ENCODE measurements at regions not wholly inside any gene's neighbourhood (a gene's known extent, or its start where the extent isn't known, plus 50 kb on each side); places are given as distances from the start of the nearest gene placed in this dataset.

GRCh38 chr12:92020983-92021665 lies 124.5 kb downstream of the BTG1 start:
- Histone ChIP-seq H3K4me1 (peaks cover 0 to 9% (median 0%) of the 10 kb centered on the region in 4 donors), H3K36me3 (no peaks in the 10 kb centered on the region), H3K4me3 (no peak overlapping the region), H3K27me3 (no peaks in the 10 kb centered on the region), H3K27ac (peak overlapping the region in 1 of 4 donors; percentile 3), H3K9me3 (no peaks in the 10 kb centered on the region)
- no peak for ATAC-seq (ENCODE audit: low FRiP score in 2 of 2)
- no peak for DNase-seq
- 51 to 53% methylated on average over 6 of the region's 6 CpGs for WGBS, 2 donors
- TF ChIP-seq, protein P1, sequence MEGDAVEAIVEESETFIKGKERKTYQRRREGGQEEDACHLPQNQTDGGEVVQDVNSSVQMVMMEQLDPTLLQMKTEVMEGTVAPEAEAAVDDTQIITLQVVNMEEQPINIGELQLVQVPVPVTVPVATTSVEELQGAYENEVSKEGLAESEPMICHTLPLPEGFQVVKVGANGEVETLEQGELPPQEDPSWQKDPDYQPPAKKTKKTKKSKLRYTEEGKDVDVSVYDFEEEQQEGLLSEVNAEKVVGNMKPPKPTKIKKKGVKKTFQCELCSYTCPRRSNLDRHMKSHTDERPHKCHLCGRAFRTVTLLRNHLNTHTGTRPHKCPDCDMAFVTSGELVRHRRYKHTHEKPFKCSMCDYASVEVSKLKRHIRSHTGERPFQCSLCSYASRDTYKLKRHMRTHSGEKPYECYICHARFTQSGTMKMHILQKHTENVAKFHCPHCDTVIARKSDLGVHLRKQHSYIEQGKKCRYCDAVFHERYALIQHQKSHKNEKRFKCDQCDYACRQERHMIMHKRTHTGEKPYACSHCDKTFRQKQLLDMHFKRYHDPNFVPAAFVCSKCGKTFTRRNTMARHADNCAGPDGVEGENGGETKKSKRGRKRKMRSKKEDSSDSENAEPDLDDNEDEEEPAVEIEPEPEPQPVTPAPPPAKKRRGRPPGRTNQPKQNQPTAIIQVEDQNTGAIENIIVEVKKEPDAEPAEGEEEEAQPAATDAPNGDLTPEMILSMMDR (IDR thresholded peaks at IDR 0.05), result no peak
- no peak for TF ChIP-seq POLR2AphosphoS5 (IDR thresholded peaks at IDR 0.05)
- no peak for TF ChIP-seq POLR2A (IDR thresholded peaks at IDR 0.05)
- no peak for TF ChIP-seq EP300 (IDR thresholded peaks at IDR 0.05)

DNA sequence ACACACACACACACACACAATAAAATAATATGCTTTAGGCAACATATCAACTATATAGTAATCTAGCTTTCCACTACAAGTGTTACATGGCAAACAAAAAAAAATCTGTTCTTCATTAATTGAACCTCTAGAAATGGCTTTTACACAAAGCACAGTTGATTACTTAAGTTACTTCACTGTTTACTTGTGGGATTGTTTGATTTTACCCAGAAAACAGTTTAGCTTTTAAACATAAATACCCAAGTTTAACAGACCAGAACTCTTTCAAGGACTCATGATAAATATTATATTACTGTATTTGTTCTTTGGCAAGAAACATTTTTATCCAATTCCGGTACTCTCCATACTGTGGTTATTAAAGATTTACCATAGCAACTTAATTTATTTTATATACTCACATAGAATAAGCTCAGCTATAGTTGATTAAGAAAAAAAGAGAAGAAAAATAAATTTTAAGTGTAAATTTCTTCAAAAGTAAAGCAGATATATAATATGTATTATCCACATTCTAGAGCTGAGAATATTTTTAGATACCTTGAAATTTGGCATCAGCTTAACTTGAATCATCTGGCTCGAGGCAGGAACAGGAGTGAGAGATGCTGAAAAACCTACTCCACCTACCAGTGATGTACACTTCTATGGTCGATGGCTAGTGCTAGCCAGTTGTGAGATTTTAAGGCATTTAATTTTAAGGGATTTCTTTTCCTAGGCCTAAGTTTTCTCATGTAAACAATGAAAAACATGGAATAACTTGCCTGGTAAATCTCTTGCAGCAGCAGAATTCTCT lies 126.0 kb downstream of the BTG1 start:
- H3K4me3 ChIP-seq, result no peak overlapping the region
- H3K36me3 ChIP-seq, result no peaks in the 10 kb centered on the region
- H3K9me3 ChIP-seq, result no peaks in the 10 kb centered on the region
- H3K27ac ChIP-seq, result no peak overlapping the region
- TF ChIP-seq, protein P1 (IDR thresholded peaks at IDR 0.05), result no peak
- TF ChIP-seq EP300 (IDR thresholded peaks at IDR 0.05) (no peak), POLR2AphosphoS5 (IDR thresholded peaks at IDR 0.05) (no peak), POLR2A (IDR thresholded peaks at IDR 0.05) (no peak)
- ATAC-seq (ENCODE audit: low FRiP score in 2 of 2) (no peak), DNase-seq (no peak)
- 83 to 94% methylated on average over 3 of the region's 3 CpGs for WGBS, 2 donors
- peaks cover 0 to 9% (median 0%) of the 10 kb centered on the region in 4 donors for H3K4me1 ChIP-seq
- H3K27me3 ChIP-seq, result no peaks in the 10 kb centered on the region

GRCh38 chr12:92012691-92013090 lies 133.0 kb downstream of the BTG1 start:
- H3K36me3 ChIP-seq, result no peaks in the 10 kb centered on the region
- no peaks in the 10 kb centered on the region for H3K27me3 ChIP-seq
- H3K9me3 ChIP-seq, result no peaks in the 10 kb centered on the region
- TF ChIP-seq, protein P1 (IDR thresholded peaks at IDR 0.05), result no peak
- TF ChIP-seq POLR2A (IDR thresholded peaks at IDR 0.05), result no peak
- TF ChIP-seq EP300 (IDR thresholded peaks at IDR 0.05), result no peak
- TF ChIP-seq POLR2AphosphoS5 (IDR thresholded peaks at IDR 0.05), result no peak
- no peak for ATAC-seq (ENCODE audit: low FRiP score in 2 of 2)
- DNase-seq, result no peak
- H3K4me3 ChIP-seq, result no peak overlapping the region
- 100% methylated on average over 1 of the region's 1 CpG for WGBS, 2 donors
- H3K4me1 ChIP-seq, result no peaks in the 10 kb centered on the region
- no peak overlapping the region for H3K27ac ChIP-seq

GRCh38 chr12:92010853-92011701 lies 134.6 kb downstream of the BTG1 start:
- DNase-seq (no peak), ATAC-seq (ENCODE audit: low FRiP score in 2 of 2) (no peak)
- H3K4me3 ChIP-seq, result no peak overlapping the region
- H3K36me3 ChIP-seq, result no peaks in the 10 kb centered on the region
- no peak overlapping the region for H3K27ac ChIP-seq
- no peaks in the 10 kb centered on the region for H3K4me1 ChIP-seq
- WGBS, 2 donors, result 77 to 79% methylated on average over 10 of the region's 10 CpGs
- H3K9me3 ChIP-seq, result no peaks in the 10 kb centered on the region
- no peaks in the 10 kb centered on the region for H3K27me3 ChIP-seq
- TF ChIP-seq POLR2A (IDR thresholded peaks at IDR 0.05), result no peak
- no peak for TF ChIP-seq EP300 (IDR thresholded peaks at IDR 0.05)

DNA sequence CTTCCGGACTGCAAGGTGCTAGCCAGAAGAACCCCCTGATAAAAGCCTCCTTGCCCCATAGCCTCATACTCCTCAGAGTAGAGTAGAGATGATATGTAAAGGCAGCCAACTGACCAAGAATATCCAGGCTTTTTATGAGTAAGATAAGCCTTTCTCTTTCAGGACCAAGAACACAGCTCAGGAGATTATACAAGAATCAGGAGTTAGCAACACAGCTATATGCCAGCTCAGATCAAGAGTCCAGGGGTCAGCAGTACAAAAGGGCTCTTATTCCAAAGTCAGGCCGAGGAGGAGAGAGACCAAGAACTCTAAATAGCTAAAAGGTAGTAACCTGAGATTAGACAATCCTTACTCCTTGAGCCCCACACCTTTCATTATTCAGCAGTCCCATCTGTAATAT lies 135.3 kb downstream of the BTG1 start:
- TF ChIP-seq POLR2AphosphoS5 (IDR thresholded peaks at IDR 0.05) (no peak), EP300 (IDR thresholded peaks at IDR 0.05) (no peak), POLR2A (IDR thresholded peaks at IDR 0.05) (no peak)
- TF ChIP-seq, protein P1 (IDR thresholded peaks at IDR 0.05), result no peak
- no peaks in the 10 kb centered on the region for H3K9me3 ChIP-seq
- no peaks in the 10 kb centered on the region for H3K36me3 ChIP-seq
- 71 to 95% methylated on average over 1 to 2 of the region's 2 CpGs for WGBS, 2 donors
- DNase-seq (no peak), ATAC-seq (ENCODE audit: low FRiP score in 2 of 2) (no peak)
- H3K4me1 ChIP-seq, result no peaks in the 10 kb centered on the region
- no peak overlapping the region for H3K4me3 ChIP-seq
- H3K27me3 ChIP-seq, result no peaks in the 10 kb centered on the region
- no peak overlapping the region for H3K27ac ChIP-seq
